Erythroblast (primary cell): ENCODE measurements at regions not wholly inside any gene's neighbourhood (a gene's known extent, or its start where the extent isn't known, plus 50 kb on each side); places are given as distances from the start of the nearest gene placed in this dataset.

Experiments
- GATA1 ChIP-seq: IDR thresholded peaks from 2 replicates; pipeline ENCODE4 v1.6.1; 2011; ENCODE audit warnings: low read depth, mild to moderate bottlenecking, control low read depth, low read length, moderate library complexity
- POLR2A ChIP-seq: IDR thresholded peaks from 2 replicates; pipeline ENCODE4 v1.6.1; 2011; ENCODE audit warnings: mild to moderate bottlenecking, low read length

DNA sequence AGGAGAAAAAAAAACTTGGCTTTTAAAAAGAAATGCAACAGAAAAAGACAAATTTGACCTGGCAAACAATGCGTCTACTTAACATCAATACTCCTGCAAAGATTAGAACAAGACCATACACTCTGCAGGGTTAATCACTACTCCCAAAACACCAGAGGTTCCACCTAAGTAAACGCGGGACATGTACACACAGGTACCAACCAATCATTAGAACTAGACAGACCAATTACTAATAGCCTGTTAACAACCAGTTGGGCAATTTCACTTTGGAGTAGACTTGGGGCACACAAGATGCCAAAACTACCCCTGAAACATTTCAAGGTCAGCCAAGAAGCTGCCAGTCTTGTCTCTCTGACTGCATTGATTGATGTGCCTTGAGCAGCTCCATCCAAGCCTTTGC is 125.8 kb downstream of the RRAGC start:
- TF ChIP-seq POLR2A: no peak
- TF ChIP-seq GATA1: no peak
